H1 (cell line): ENCODE measurements at regions not wholly inside any gene's neighbourhood (a gene's known extent, or its start where the extent isn't known, plus 50 kb on each side); places are given as distances from the start of the nearest gene placed in this dataset.

Source experiments
- CTCF ChIA-PET: fragments of 300-600 bp; sonication (Branson Sonifier 250); formaldehyde crosslinking; loops from one replicate; lab custom pipeline; 2021; ENCODE audit not compliant: partially characterized antibody; lab: Charles Lee
- POLR2A ChIA-PET: fragments of 300-600 bp; sonication (Branson Sonifier 250); formaldehyde crosslinking; loops from one replicate; lab custom pipeline; 2021; ENCODE audit warnings: inconsistent platforms; ENCODE audit not compliant: partially characterized antibody; lab: Charles Lee
- DNase-seq, 2 experiments: peaks; one replicate each; pipeline versions ENCODE4 v3.0.0 to v3.0.0-alpha.2; 2010 to 2022; ENCODE audit warnings: low spot score in 2 of 2, low read depth in 1 of 2, mixed read lengths in 1 of 2
- FAIRE-seq: peaks from 2 replicates; lab custom pipeline; 2011; peaks lifted over from hg19 to GRCh38; lab: Jason Lieb, UNC
- H2AFZ ChIP-seq: 2 replicates; pipeline ENCODE4 v1.8.1; 2012; ENCODE audit warnings: low read length, inconsistent platforms
- H2AK5ac ChIP-seq: 2 replicates; pipeline ENCODE4 v1.6.1; 2013; ENCODE audit warnings: low read depth, low read length
- H2BK120ac ChIP-seq: replicated peaks from 2 replicates; pipeline ENCODE3; 2013; ENCODE audit warnings: low read depth, low read length, inconsistent platforms
- H2BK12ac ChIP-seq: 2 replicates; pipeline ENCODE4 v1.6.1; 2013; ENCODE audit warnings: low read depth, low read length
- H2BK15ac ChIP-seq: 2 replicates; pipeline ENCODE4 v1.6.1; 2013; ENCODE audit warnings: low read length
- H2BK20ac ChIP-seq: 2 replicates; pipeline ENCODE4 v1.6.1; 2013; ENCODE audit warnings: low read length
- H2BK5ac ChIP-seq: 2 replicates; pipeline ENCODE4 v1.6.1; 2013; ENCODE audit warnings: low read depth, low read length
- H3K14ac ChIP-seq: 2 replicates; pipeline ENCODE4 v1.6.1; 2013; ENCODE audit warnings: inconsistent platforms; ENCODE audit not compliant: insufficient read length
- H3K18ac ChIP-seq: 2 replicates; pipeline ENCODE4 v1.6.1; 2013; ENCODE audit warnings: low read length; ENCODE audit errors: extremely low read depth
- H3K23ac ChIP-seq: 2 replicates; pipeline ENCODE4 v1.6.1; 2013; ENCODE audit warnings: inconsistent platforms; ENCODE audit not compliant: insufficient read length
- H3K23me2 ChIP-seq: 2 replicates; pipeline ENCODE4 v1.6.1; 2013; ENCODE audit warnings: low read depth, low read length
- H3K27ac ChIP-seq: 2 replicates; pipeline ENCODE4 v1.6.1; 2011; ENCODE audit warnings: low read depth, low read length, inconsistent platforms
- H3K27me3 ChIP-seq, 4 experiments: replicated peaks in 1 of 4; 1 replicate in 1 of 4; 2 replicates in 3 of 4; pipeline versions ENCODE4 v1.6.1 to v1.8.1; 2011 to 2013; ENCODE audit warnings: low read length in 3 of 4, mild to moderate bottlenecking in 3 of 4, inconsistent platforms in 2 of 4, mixed read lengths in 2 of 4, moderate library complexity in 1 of 4; ENCODE audit not compliant: control insufficient read depth in 3 of 4, insufficient read depth in 3 of 4; ENCODE audit errors: extremely low read depth in 1 of 4
- H3K36me3 ChIP-seq, 4 experiments: 2 replicates each; pipeline versions ENCODE4 v1.6.1 to v1.8.1; 2011 to 2013; ENCODE audit warnings: mild to moderate bottlenecking in 4 of 4, low read length in 3 of 4, moderate library complexity in 2 of 4, control low read depth in 1 of 4, inconsistent platforms in 1 of 4; ENCODE audit not compliant: insufficient read depth in 4 of 4, control insufficient read depth in 2 of 4
- H3K4ac ChIP-seq: replicated peaks from 2 replicates; pipeline ENCODE3; 2013; ENCODE audit warnings: low read length, low read depth, mixed read lengths, inconsistent platforms; ENCODE audit not compliant: insufficient read length
- H3K4me1 ChIP-seq, 4 experiments: replicated peaks in 1 of 4; 1 replicate in 1 of 4; 2 replicates in 3 of 4; pipeline versions ENCODE4 v1.6.1 to v1.8.1; 2011 to 2013; ENCODE audit warnings: low read length in 3 of 4, inconsistent platforms in 2 of 4, mixed read lengths in 1 of 4; ENCODE audit not compliant: insufficient read depth in 4 of 4, control insufficient read depth in 3 of 4
- H3K4me2 ChIP-seq, 2 experiments: 2 replicates each; pipeline versions ENCODE4 v1.6.1 to v1.8.1; 2011 to 2013; ENCODE audit warnings: low read depth in 2 of 2, low read length in 2 of 2, control low read depth in 1 of 2, inconsistent platforms in 1 of 2, mild to moderate bottlenecking in 1 of 2; ENCODE audit not compliant: insufficient read depth in 1 of 2
- H3K4me3 ChIP-seq, 4 experiments: fragments of 200-600, 300-600 bp in 1 of 4; sonication (generic), shearing (Covaris generic), sonication (Bioruptor Twin) in 1 of 4; 2 replicates each; pipeline versions ENCODE4 v1.5.1 to v1.8.1; 2011 to 2016; ENCODE audit warnings: low read length in 4 of 4, low read depth in 3 of 4, control low read depth in 2 of 4, inconsistent platforms in 2 of 4, mild to moderate bottlenecking in 2 of 4, mixed read lengths in 1 of 4, moderate library complexity in 1 of 4; ENCODE audit not compliant: insufficient read depth in 2 of 4; ENCODE audit errors: extremely low read depth in 1 of 4
- H3K56ac ChIP-seq: replicated peaks from 2 replicates; pipeline ENCODE3; 2013; ENCODE audit warnings: low read depth, mild to moderate bottlenecking, mixed read lengths, low read length, inconsistent platforms; ENCODE audit not compliant: insufficient read length
- H3K79me1 ChIP-seq: 2 replicates; pipeline ENCODE4 v1.6.1; 2013; ENCODE audit warnings: low read depth, low read length, control low read depth
- H3K79me2 ChIP-seq, 2 experiments: 2 replicates each; pipeline versions ENCODE4 v1.6.1 to v1.8.1; 2012 to 2013; ENCODE audit warnings: low read length in 2 of 2, mild to moderate bottlenecking in 2 of 2, inconsistent platforms in 1 of 2; ENCODE audit not compliant: insufficient read depth in 2 of 2, control insufficient read depth in 1 of 2
- H3K9ac ChIP-seq, 4 experiments: replicated peaks in 1 of 4; 1 replicate in 1 of 4; 2 replicates in 3 of 4; pipeline versions ENCODE4 v1.6.1 to v1.8.1; 2011 to 2013; ENCODE audit warnings: low read depth in 3 of 4, low read length in 3 of 4, control low read depth in 2 of 4, mild to moderate bottlenecking in 2 of 4, moderate library complexity in 2 of 4, inconsistent platforms in 1 of 4; ENCODE audit errors: extremely low read depth in 1 of 4
- H3K9me3 ChIP-seq, 2 experiments: 2 replicates each; pipeline versions ENCODE4 v1.6.1 to v1.8.1; 2012 to 2013; ENCODE audit warnings: mild to moderate bottlenecking in 2 of 2, moderate library complexity in 2 of 2, control low read depth in 1 of 2, inconsistent platforms in 1 of 2, low read depth in 1 of 2, low read length in 1 of 2, mixed read lengths in 1 of 2; ENCODE audit not compliant: insufficient read depth in 2 of 2
- H4K20me1 ChIP-seq, 2 experiments: replicated peaks in 1 of 2; 2 replicates each; pipeline versions ENCODE3 to v1.8.1; 2011 to 2013; ENCODE audit warnings: inconsistent platforms in 2 of 2, low read length in 2 of 2, mild to moderate bottlenecking in 1 of 2; ENCODE audit not compliant: insufficient read depth in 2 of 2, control insufficient read depth in 1 of 2
- H4K5ac ChIP-seq: 2 replicates; pipeline ENCODE4 v1.6.1; 2013; ENCODE audit warnings: low read length, low read depth, mixed read lengths, inconsistent platforms; ENCODE audit not compliant: insufficient read length
- H4K8ac ChIP-seq: 2 replicates; pipeline ENCODE4 v1.8.0; 2013; ENCODE audit warnings: mild to moderate bottlenecking, moderate library complexity, low read length, inconsistent platforms; ENCODE audit not compliant: insufficient read depth; ENCODE audit errors: extremely low read depth
- H4K91ac ChIP-seq: replicated peaks from 2 replicates; pipeline ENCODE3; 2013; ENCODE audit warnings: low read length, mixed read lengths, inconsistent platforms; ENCODE audit not compliant: insufficient read length
- BRCA1 ChIP-seq: IDR thresholded peaks from 2 replicates; pipeline ENCODE4 v1.6.1; 2012; ENCODE audit warnings: low read depth, low read length, improper control_type of control experiment
- CREB1 ChIP-seq: IDR thresholded peaks from 2 replicates; pipeline ENCODE4 v1.6.1; 2012; ENCODE audit warnings: inconsistent platforms
- FOSL1 ChIP-seq: IDR thresholded peaks from 2 replicates; pipeline ENCODE4 v1.6.1; 2011; ENCODE audit warnings: mild to moderate bottlenecking, low read depth, low read length, moderate library complexity; ENCODE audit not compliant: insufficient read depth
- WGBS, 2 experiments: shearing (Covaris generic) in 1 of 2; methylation state at CpG; one replicate each; pipeline versions ENCODE4 v1.1.6 to v1.1.7; 2013 to 2015; ENCODE audit warnings: low lambda C conversion rate in 2 of 2, mixed read lengths in 2 of 2, inconsistent platforms in 1 of 2, low coverage in 1 of 2, missing lambda C conversion rate in 1 of 2; ENCODE audit not compliant: insufficient replicate concordance in 2 of 2, insufficient coverage in 1 of 2, insufficient read length in 1 of 2; ENCODE audit errors: extremely low coverage in 1 of 2, missing lambda C conversion rate in 1 of 2; 5-methylcytosine and 5-hydroxymethylcytosine counted together

GRCh38 chr7:31254926-31255325 is 85.6 kb downstream of the NEUROD6 start:
- no peaks in the 10 kb centered on the region for H4K20me1 ChIP-seq
- no peak overlapping the region for H2BK5ac ChIP-seq
- H4K5ac ChIP-seq: no peak overlapping the region
- H2AFZ ChIP-seq: no peak overlapping the region
- no peaks in the 10 kb centered on the region for H3K23me2 ChIP-seq
- ChIA-PET POLR2A (no interaction called here), CTCF (interaction anchor here (1.5 to 1.8 kb wide), 2 partner anchors 10 to 17 kb away, joined by 3 to 7 read pairs; no protein-coding TSS in a partner anchor)
- no peak overlapping the region for H4K91ac ChIP-seq
- H2BK12ac ChIP-seq: no peak overlapping the region
- H3K4me3 ChIP-seq: no peak overlapping the region
- no peaks in the 10 kb centered on the region for H3K36me3 ChIP-seq
- peaks cover 0 to 6% (median 5%) of the 10 kb centered on the region in 4 experiments; a peak in 2 of 7 replicates for H3K4me1 ChIP-seq
- H2BK15ac ChIP-seq: no peak overlapping the region
- H3K27ac ChIP-seq: no peak overlapping the region
- H3K14ac ChIP-seq: no peak overlapping the region
- no peak for DNase-seq
- no peak overlapping the region for H3K4ac ChIP-seq
- no peak overlapping the region for H2AK5ac ChIP-seq
- no peak overlapping the region for H3K18ac ChIP-seq
- no peak overlapping the region for H3K23ac ChIP-seq
- H4K8ac ChIP-seq: no peak overlapping the region
- no peaks in the 10 kb centered on the region for H3K9me3 ChIP-seq
- H3K9ac ChIP-seq: no peak overlapping the region
- no peak overlapping the region for H3K4me2 ChIP-seq
- H2BK120ac ChIP-seq: no peak overlapping the region
- WGBS, 2 experiments: 96% methylated on average over 1 of the region's 1 CpG; no CpG with 5 or more reads in 1 of the 2 experiments
- TF ChIP-seq CREB1: no peak
- no peak for TF ChIP-seq BRCA1
- TF ChIP-seq FOSL1: no peak
- no peak for FAIRE-seq
- H2BK20ac ChIP-seq: no peak overlapping the region
- no peaks in the 10 kb centered on the region for H3K27me3 ChIP-seq
- H3K56ac ChIP-seq: no peak overlapping the region
- no peaks in the 10 kb centered on the region for H3K79me1 ChIP-seq
- no peaks in the 10 kb centered on the region for H3K79me2 ChIP-seq
